CD4-positive, alpha-beta T cell (primary cell): ENCODE measurements at regions not wholly inside any gene's neighbourhood (a gene's known extent, or its start where the extent isn't known, plus 50 kb on each side); places are given as distances from the start of the nearest gene placed in this dataset.
"Not testable (repeated sequence)": the region's sequence is repeated elsewhere in the genome, so short reads cannot be mapped to it uniquely, and the experiment has no call there.

Source experiments
- ATAC-seq: fragments of 200-7000 bp; cut with Tn5 transposase; one replicate; pipeline ENCODE4 v1.10.0; 2022; ENCODE audit warnings: mild to moderate bottlenecking; ENCODE audit not compliant: poor library complexity
- CTCF ChIA-PET: fragments of 350-600 bp; sonication (Branson Sonifier 250); formaldehyde crosslinking; loops from one replicate; lab custom pipeline; 2021; ENCODE audit warnings: antibody characterized with exemption, inconsistent platforms; lab: Charles Lee
- POLR2A ChIA-PET: fragments of 350-600 bp; sonication (Branson Sonifier 250); formaldehyde crosslinking; loops from one replicate; lab custom pipeline; 2021; ENCODE audit warnings: antibody characterized with exemption, inconsistent platforms; lab: Charles Lee
- DNase-seq, 14 experiments: peaks; one replicate each; pipeline ENCODE4 v3.0.0-alpha.2; 2013 to 2020; ENCODE audit warnings: mixed read lengths in 2 of 14
- H3K27ac ChIP-seq, 2 donors: one replicate each; pipeline versions ENCODE4 v1.5.1 to v1.7.0; 2013; ENCODE audit warnings: low read length in 2 of 2, low read depth in 1 of 2, mild to moderate bottlenecking in 1 of 2
- H3K27me3 ChIP-seq, 2 experiments: 1 replicate in 1 of 2; 2 replicates in 1 of 2; pipeline versions ENCODE4 v1.6.1 to v1.7.0; 2013; ENCODE audit warnings: low read length in 2 of 2, control low read depth in 1 of 2, mild to moderate bottlenecking in 1 of 2, moderate library complexity in 1 of 2; ENCODE audit not compliant: insufficient read depth in 2 of 2, control insufficient read depth in 1 of 2
- H3K36me3 ChIP-seq: one replicate; pipeline ENCODE4 v1.6.1; 2013; ENCODE audit warnings: low read length, control low read depth; ENCODE audit not compliant: insufficient read depth
- H3K4me1 ChIP-seq: one replicate; pipeline ENCODE4 v1.6.1; 2013; ENCODE audit warnings: low read length, control low read depth; ENCODE audit not compliant: insufficient read depth
- H3K4me3 ChIP-seq: one replicate; pipeline ENCODE4 v1.5.1; 2013; ENCODE audit warnings: mild to moderate bottlenecking, low read length, moderate library complexity
- H3K9me3 ChIP-seq, 2 experiments: 1 replicate in 1 of 2; 2 replicates in 1 of 2; pipeline versions ENCODE4 v1.6.1 to v1.7.0; 2013; ENCODE audit warnings: low read length in 2 of 2, mild to moderate bottlenecking in 2 of 2, control low read depth in 1 of 2, moderate library complexity in 1 of 2; ENCODE audit not compliant: control insufficient read depth in 1 of 2, insufficient read depth in 1 of 2
- H3K27ac Mint-ChIP-seq: one replicate; pipeline ENCODE4 v1.8.0; 2020; ENCODE audit warnings: mixed read lengths
- H3K27me3 Mint-ChIP-seq: one replicate; pipeline ENCODE4 v1.8.0; 2021; ENCODE audit warnings: mixed read lengths
- H3K36me3 Mint-ChIP-seq: one replicate; pipeline ENCODE4 v1.8.0; 2021; ENCODE audit warnings: low read depth, mixed read lengths
- H3K4me1 Mint-ChIP-seq: one replicate; pipeline ENCODE4 v1.8.0; 2021; ENCODE audit warnings: low read depth, mixed read lengths
- H3K4me3 Mint-ChIP-seq: one replicate; pipeline ENCODE4 v1.8.0; 2020; ENCODE audit warnings: mild to moderate bottlenecking, mixed read lengths
- H3K9me3 Mint-ChIP-seq: one replicate; pipeline ENCODE4 v1.8.0; 2020; ENCODE audit warnings: mixed read lengths
- intact Hi-C, 2 experiments: fragments of 100-400 bp; cut with DNase I in 1 of 2; cut with micrococcal nuclease in 1 of 2; formaldehyde crosslinking; loops; one replicate each; pipeline versions ENCODE4 v1.15.1 to v1.9.0; 2023 to 2025; cut with DNase I, micrococcal nuclease
- TF ChIP-seq, protein P1 (sequence below): fragments of 200-600 bp; IDR thresholded peaks from one replicate; pipeline ENCODE4 v1.8.0; 2022; ENCODE audit warnings: antibody characterized with exemption, mild to moderate bottlenecking

- no peak overlapping the region for H3K27ac Mint-ChIP-seq
- H3K4me1 ChIP-seq: no peaks in the 10 kb centered on the region
- H3K27ac ChIP-seq: no peak overlapping the region
- ChIA-PET POLR2A (no interaction called here), CTCF (no interaction called here)
- no peaks in the 10 kb centered on the region for H3K27me3 Mint-ChIP-seq
- H3K36me3 Mint-ChIP-seq: no peaks in the 10 kb centered on the region
- no peak for DNase-seq
- peaks cover 2% of the 10 kb centered on the region for H3K9me3 Mint-ChIP-seq
- H3K36me3 ChIP-seq: no peaks in the 10 kb centered on the region
- H3K4me3 Mint-ChIP-seq: no peak overlapping the region
- H3K4me3 ChIP-seq: no peak overlapping the region
- no peak for ATAC-seq
- no peaks in the 10 kb centered on the region for H3K9me3 ChIP-seq
- intact Hi-C loops: no loop called here
- no peaks in the 10 kb centered on the region for H3K4me1 Mint-ChIP-seq
- no peaks in the 10 kb centered on the region for H3K27me3 ChIP-seq
- TF ChIP-seq, protein P1, sequence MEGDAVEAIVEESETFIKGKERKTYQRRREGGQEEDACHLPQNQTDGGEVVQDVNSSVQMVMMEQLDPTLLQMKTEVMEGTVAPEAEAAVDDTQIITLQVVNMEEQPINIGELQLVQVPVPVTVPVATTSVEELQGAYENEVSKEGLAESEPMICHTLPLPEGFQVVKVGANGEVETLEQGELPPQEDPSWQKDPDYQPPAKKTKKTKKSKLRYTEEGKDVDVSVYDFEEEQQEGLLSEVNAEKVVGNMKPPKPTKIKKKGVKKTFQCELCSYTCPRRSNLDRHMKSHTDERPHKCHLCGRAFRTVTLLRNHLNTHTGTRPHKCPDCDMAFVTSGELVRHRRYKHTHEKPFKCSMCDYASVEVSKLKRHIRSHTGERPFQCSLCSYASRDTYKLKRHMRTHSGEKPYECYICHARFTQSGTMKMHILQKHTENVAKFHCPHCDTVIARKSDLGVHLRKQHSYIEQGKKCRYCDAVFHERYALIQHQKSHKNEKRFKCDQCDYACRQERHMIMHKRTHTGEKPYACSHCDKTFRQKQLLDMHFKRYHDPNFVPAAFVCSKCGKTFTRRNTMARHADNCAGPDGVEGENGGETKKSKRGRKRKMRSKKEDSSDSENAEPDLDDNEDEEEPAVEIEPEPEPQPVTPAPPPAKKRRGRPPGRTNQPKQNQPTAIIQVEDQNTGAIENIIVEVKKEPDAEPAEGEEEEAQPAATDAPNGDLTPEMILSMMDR: no peak
Measured at GRCh38 chr17:71201639-71202038, 919.2 kb upstream of the SOX9 start.

- intact Hi-C loops: no loop called here
- Histone ChIP-seq H3K4me3 (no peak overlapping the region), H3K27me3 (no peaks in the 10 kb centered on the region), H3K4me1 (no peaks in the 10 kb centered on the region), H3K9me3 (no peaks in the 10 kb centered on the region), H3K27ac (no peak overlapping the region), H3K36me3 (no peaks in the 10 kb centered on the region)
- TF ChIP-seq, protein P1: no peak
- DNase-seq (no peak), ATAC-seq (no peak)
- H3K27me3 Mint-ChIP-seq: no peaks in the 10 kb centered on the region
- ChIA-PET CTCF (no interaction called here), POLR2A (no interaction called here)
- H3K36me3 Mint-ChIP-seq: no peaks in the 10 kb centered on the region
- no peak overlapping the region for H3K27ac Mint-ChIP-seq
- peaks cover 2% of the 10 kb centered on the region for H3K9me3 Mint-ChIP-seq
- no peak overlapping the region for H3K4me3 Mint-ChIP-seq
- H3K4me1 Mint-ChIP-seq: no peaks in the 10 kb centered on the region
Measured at GRCh38 chr17:71202449-71202848, 918.4 kb upstream of the SOX9 start.

GRCh38 chr17:71203953-71204352, 916.9 kb upstream of the SOX9 start:
- DNase-seq (no peak), ATAC-seq (no peak)
- TF ChIP-seq, protein P1: no peak
- Mint-ChIP-seq H3K27ac (no peak overlapping the region), H3K4me1 (no peaks in the 10 kb centered on the region), H3K4me3 (no peak overlapping the region), H3K9me3 (peaks cover 2% of the 10 kb centered on the region), H3K36me3 (no peaks in the 10 kb centered on the region), H3K27me3 (no peaks in the 10 kb centered on the region)
- ChIA-PET POLR2A (no interaction called here), CTCF (no interaction called here)
- Histone ChIP-seq H3K36me3 (no peaks in the 10 kb centered on the region), H3K4me1 (no peaks in the 10 kb centered on the region), H3K4me3 (no peak overlapping the region), H3K27ac (no peak overlapping the region), H3K9me3 (no peaks in the 10 kb centered on the region), H3K27me3 (no peaks in the 10 kb centered on the region)
- intact Hi-C loops: no loop called here

GRCh38 chr17:71205951-71206350, 914.9 kb upstream of the SOX9 start:
- H3K4me1 ChIP-seq, H3K27ac ChIP-seq, DNase-seq, H3K4me1 Mint-ChIP-seq, intact Hi-C loops, CTCF ChIA-PET, H3K4me3 ChIP-seq, H3K36me3 ChIP-seq, H3K4me3 Mint-ChIP-seq, H3K27me3 ChIP-seq, H3K9me3 ChIP-seq, H3K36me3 Mint-ChIP-seq, H3K27me3 Mint-ChIP-seq, H3K27ac Mint-ChIP-seq, ATAC-seq, H3K9me3 Mint-ChIP-seq, POLR2A ChIA-PET: not testable (repeated sequence)
